NCI-H2196 treated with DMSO at 0.1 percent for 48 hours (cell line): ENCODE measurements at regions not wholly inside any gene's neighbourhood (a gene's known extent, or its start where the extent isn't known, plus 50 kb on each side); places are given as distances from the start of the nearest gene placed in this dataset.
"Not testable (repeated sequence)": the region's sequence is repeated elsewhere in the genome, so short reads cannot be mapped to it uniquely, and the experiment has no call there.

Experiments
- DNase-seq: peaks from one replicate; lab custom pipeline; 2025; ENCODE audit not compliant: unreplicated experiment; lab: John Stamatoyannopoulos, UW

DNA sequence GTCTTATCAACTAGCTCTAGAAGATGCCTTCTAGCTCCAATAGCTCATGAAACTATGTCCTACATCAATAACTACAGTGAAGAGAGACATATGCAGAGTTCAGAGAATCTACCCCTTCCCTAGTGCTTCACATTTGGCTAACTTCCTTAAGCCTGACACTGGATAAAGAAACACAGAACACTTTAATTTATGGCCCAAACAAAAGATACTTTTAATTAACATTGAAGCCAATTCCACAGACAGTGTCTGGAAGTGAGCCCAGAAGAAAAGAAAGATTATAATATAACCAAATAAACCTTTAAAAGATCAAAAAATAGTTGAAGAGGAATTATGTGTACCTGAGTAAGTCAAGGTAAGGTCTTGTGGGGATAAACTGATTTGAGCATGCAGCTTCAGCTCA lies 255.2 kb downstream of the C11orf87 start:
- DNase-seq: no peak

DNA sequence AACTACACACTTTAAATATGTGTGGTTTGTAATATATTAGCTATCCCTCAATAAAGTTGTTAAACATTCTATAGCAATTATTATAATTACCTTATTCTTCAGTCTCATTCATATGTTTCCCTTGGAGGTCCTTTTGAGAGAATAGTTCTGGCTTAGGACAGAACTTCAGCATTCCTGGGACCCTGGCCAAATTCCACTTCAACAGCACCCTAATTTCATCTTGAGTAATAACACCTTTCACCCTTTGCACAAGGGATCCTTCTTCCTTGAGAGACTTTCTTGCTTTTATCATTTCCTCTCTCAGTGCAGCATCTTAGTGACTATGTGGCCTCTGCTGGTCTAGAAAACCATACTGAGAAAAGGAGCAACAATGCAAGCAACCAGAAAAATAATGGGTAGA lies 255.9 kb downstream of the C11orf87 start:
- no peak for DNase-seq

DNA sequence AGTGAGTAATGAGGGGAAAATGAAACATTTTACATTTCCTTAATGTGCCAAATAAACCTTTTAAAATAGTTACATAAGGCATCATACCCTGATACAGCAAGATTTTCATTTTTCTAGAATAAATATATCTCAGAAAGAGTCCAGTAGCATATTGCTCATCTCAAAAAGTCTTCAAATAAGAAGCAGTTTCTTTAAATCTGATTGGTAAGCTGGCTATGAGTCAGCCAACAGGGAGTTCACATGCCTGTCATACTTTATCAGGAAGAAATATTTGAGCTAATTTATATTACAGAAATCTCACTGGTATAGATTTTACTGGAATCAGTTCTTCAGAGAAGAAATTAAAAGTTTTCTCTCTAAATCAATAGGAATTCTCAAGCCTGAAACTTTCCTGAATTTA lies 258.1 kb downstream of the C11orf87 start:
- DNase-seq: no peak

DNA sequence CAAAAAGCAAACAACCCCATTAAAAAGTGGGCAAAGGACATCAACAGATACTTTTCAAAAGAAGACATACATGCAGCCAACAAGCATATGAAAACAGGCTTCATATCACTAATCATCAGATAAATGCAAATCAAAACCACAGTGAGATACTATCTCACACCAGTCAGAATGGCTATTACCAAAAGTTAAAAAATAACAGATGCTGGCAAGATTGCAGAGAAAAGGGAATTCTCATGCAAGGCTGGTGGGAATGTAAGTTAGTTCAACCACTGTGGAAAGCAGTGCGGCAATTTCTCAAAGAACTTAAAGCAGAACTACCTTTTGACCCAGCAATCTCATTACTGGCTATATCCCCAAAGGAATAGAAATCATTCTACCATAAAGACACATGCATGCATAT lies 260.8 kb downstream of the C11orf87 start:
- DNase-seq: not testable (repeated sequence)

DNA sequence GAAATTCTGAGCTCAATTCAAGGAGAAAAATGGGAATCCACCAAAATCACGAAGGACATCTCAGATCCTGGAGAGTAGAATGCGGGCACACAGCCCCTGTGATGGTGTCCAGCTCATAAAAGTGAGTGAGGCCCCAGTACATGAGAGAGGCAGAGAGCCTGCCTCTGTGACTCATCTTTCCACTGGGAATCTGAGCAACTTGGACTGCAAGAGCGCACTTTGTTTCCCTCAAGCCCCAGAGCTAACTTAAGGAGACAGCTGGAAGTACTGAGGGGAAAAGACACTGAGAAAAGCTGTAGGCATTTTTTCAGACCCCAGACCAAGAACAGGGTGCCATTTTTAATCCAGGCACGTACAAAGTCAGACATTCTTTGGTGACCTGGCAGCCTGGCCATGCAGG lies 273.7 kb downstream of the C11orf87 start:
- no peak for DNase-seq

DNA sequence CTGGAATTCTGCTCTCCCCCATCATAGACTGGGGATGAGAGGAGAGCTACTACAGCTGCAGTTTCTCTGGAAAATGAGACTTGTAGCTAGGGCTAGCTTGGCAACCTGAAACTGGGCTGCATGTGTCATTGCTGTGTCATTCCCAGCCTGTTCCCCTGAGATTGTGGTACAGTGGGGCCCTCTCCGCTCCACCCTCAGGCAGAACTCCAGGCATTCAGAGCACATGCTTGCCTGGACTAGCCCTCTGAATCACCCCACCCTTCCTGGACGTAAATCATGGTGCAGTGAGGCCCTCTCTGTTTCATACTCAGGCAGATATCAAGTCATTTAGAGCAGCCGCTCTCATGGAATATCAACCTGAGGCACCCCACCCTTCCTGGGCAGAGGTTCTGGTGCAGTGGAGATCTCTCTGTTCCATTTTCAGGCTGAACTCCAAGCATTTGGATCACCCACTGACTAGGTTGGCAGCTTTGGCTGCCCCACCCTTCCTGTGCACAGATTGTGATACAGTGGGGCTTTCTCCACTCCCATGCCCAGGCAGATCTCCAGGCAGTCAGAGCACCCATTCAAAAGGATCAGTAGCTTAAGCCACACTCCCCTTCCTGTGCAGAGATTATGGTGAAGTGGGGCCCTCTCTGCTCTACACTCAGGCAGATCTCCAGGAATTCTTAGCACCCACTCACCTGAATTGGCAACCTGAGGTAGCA lies 274.4 kb downstream of the C11orf87 start:
- DNase-seq: no peak

DNA sequence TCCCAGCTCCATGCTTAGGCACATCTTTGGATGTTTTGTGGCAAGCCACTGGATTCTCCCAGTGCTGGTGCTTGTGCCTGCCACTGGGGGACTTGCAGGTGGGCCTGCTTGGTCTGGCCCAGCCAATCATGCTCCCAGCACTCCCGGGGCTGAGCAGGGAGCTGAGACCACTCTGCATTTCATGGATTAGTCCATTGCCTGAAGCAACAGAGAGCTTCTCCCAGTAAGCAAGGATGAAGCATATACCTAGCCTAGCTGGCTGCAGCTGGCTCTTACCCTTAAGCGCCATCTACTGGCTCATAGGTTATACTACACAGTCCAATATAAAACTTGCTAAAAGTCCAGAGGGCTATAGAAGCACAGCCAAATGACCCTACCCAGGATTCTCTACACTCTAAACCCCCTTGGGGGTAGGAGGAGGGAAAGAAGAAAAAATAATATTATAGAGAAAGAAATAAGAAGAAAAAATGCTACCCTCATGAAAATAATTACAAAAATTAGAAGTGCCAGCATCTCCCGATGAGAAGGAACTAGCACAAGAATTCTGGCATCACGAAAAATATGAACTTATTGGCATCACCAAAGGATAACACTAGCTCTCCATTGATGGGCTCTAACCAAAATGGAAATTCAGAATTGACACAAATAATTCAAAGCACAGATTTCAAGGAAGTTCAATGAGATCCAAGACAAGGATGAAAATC lies 275.3 kb downstream of the C11orf87 start:
- no peak for DNase-seq

DNA sequence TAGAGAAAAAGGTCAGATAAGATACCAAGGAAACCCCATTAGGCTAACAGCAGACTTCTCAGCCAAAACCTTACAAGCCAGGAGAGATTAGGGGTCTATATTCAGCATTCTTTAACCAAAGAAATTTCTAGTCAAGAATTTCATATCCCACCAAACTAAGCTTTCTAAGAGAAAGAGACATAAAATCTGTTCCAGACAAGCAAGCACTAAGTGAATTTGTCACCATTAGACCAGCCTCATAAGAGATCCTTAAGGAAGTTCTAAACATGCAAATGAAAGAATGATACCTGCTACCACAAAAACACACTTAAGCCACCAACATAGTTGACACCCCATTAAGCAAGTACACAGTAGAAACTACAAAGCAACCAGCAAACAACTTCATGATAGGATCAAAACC lies 276.2 kb downstream of the C11orf87 start:
- no peak for DNase-seq

DNA sequence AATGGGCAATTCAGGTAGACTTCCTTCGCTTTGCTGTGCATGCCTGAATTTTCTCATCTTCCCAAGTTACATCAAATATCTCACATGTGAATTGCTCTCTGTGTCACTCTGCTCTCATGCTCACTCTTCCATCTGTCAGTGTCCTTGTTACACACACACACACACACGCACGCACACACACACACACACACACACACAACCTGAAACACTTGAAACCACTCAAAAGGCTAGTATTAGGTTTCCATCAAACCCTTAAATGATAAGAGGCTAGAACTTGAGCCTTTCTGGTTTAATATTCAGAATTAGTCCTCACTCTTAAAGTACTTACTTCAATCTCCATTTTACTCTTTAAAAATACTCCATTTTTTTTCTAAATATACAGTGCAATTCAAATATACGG lies 282.4 kb downstream of the C11orf87 start:
- no peak for DNase-seq

DNA sequence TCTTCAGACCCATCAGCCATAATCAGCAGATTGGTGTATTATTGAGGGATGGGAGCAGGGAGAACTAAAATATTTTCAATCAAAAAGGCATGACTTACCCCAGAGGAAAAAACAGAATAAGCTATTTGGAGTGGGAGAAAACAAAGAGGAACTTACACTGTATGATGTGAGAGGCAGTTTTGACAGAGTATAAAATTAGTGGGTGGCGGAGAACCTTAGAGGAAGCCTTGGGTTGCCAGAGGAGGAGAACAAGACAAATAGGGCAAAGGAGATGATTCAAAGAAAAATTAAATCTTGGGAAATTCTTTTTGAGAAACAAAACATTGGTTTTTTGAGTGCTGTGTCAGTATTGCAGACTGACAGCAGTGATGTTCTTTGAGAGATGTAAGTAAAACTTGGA lies 285.0 kb downstream of the C11orf87 start:
- DNase-seq: no peak

DNA sequence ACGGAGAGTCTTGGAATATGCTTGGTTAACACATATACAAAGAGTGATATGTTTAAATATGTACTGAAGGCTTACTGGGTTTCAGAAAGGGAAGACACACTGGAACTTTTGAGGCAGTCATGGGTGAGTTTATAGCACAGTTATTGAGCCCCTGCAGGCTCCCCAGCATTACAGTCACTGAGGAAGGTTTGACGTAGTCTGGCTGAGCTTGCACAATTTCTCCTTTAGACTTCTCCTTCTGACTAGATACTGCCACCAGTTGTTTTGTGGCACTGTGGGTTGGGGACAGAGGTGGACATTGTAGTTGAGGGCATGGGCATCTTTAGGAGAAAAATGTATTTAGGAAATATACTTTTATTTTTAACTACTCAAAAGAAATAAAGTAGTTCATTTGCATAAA lies 285.4 kb downstream of the C11orf87 start:
- DNase-seq: no peak

DNA sequence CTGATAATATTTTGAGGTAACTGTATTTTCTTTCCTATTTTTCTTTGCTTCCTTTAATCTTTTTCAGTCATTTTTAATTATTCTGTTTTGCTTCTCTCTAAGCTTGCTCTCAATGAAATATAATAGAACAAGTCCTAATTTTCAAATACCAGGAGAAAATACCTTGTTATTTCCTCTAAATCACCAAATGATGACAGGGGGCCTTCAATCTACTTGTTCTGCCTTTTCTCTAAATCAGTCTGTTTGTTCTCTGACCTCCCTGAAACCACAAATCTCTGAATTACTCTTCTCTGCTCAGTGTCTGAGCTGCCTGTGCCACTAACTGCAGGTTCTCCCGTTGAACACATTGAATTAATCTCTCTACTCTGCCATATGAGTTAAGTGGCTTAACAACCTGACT lies 286.2 kb downstream of the C11orf87 start:
- no peak for DNase-seq

DNA sequence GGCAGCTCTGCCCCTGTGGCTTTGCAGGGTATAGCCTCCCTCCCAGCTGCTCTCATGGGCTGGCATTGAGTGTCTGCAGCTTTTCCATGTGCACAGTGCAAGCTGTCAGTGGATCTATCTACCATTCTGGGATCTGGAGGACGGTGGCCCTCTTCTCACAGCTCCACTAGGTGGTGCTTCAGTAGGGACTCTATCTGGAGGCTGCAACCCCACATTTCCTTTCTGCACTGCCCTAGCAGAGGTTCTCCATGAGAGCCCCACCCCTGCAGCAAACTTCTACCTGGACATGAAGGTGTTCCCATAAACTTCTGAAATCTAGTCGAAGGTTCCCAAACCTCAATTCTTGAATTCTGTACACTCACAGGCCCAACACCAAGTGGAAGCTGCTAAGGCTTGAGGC lies 292.5 kb downstream of the C11orf87 start:
- not testable (repeated sequence) for DNase-seq

DNA sequence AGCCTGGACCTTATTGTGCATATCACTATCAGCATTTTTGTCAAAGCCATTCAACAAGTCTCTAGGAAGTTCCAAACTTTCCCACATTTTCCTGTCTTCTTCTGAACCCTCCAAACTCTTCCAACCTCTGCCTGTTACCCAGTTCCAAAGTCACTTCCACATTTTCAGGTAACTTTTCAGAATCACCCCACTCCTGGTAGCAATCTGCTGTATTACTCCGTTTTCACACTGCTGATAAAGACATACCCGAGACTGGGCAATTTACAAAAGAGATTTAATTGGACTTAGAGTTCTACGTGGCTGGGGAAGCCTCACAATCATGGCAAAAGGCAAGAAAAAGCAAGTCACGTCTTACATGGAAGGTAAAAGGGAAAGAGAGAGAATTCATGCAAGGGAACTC lies 293.4 kb downstream of the C11orf87 start:
- not testable (repeated sequence) for DNase-seq

DNA sequence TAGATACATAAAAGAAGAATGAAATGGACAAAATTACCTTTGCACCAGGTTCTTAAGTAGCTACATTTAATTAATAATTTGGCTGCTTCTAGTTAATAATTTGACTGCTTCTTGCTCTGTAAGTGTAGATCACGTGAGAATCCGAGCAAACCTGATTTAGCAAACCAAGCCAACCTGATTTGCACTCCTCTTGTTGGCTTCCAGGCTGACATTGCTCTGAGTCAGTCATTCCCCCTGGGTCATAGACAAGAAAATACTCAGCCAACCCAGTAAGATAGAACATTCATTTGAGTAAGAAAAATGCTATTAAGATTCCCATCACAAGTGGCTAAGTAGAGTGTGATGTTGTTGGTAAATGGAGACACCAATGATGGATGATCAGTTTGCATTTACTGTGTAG lies 304.1 kb downstream of the C11orf87 start:
- DNase-seq: no peak

DNA sequence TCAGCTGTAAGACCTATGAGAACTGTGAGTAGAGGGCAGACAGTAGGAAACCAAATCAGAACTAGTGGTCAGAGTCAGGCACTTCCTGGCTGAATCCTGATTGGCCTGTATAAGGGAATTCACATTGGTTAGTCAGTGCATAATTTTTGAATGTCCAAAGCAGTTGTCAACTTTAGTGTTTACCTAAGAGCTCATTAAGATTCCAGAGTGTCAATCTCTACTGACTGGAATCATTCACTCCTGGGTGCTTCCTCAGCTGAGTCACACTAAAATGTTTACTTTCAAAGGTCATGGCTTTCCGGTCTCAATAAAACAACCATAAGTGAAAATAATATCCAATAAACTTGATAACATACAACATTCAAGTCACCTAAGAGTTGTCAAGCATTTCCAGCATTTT lies 306.1 kb downstream of the C11orf87 start:
- DNase-seq: no peak

DNA sequence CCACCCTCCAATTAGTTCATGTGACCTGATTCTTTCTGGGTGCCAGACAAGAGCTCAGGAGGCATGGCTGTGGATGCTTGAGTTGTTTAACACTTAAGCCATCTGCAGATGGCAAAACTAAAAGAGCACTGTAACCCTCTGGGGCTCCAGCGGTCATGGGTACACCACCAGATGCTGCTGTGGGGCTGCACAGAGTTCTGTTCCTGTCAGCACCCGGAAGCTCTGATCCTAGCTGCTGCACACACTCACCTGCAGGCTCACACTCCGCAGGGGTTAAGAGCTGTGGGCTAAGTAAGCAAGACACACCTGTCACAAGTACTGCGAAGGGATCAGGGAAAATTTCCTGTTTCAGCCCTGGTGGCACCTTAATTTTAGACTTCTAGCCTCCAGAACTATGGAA lies 307.8 kb downstream of the C11orf87 start:
- no peak for DNase-seq

DNA sequence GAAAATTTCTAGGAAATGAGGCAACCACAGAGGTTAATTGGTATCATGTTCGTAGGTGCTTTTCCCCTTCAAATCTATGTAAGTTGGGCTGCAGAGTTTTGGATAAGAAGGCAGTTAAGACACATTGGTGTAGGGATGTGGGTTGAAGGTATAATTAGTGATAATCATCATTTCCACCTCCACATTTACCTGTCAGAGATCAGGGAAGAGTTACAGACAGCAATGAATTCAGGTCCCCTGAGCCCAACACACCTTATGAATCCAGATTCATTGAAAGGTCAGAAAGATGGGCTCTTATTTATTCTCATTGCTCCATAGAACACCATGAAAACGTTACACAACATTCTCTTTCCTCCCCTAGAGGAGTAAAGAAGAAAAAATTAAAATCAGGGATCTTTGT lies 308.7 kb downstream of the C11orf87 start:
- no peak for DNase-seq

DNA sequence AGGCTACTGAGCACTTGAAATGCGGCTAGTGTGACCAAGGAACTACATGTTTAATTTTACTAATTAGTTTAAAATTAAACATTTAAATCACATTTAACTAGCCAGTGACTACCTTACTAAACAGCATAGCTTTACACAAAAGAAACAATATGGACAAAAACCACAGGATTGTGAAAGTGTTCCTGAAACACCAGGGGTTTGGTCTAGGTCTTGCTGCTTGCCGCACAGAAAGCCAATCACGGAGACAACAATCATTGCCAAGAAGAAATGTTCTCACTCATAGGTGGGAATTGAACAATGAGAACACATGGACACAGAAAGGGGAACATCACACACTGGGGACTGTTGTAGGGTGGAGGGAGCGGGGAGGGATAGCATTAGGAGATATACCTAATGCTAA lies 309.5 kb downstream of the C11orf87 start:
- DNase-seq: no peak

DNA sequence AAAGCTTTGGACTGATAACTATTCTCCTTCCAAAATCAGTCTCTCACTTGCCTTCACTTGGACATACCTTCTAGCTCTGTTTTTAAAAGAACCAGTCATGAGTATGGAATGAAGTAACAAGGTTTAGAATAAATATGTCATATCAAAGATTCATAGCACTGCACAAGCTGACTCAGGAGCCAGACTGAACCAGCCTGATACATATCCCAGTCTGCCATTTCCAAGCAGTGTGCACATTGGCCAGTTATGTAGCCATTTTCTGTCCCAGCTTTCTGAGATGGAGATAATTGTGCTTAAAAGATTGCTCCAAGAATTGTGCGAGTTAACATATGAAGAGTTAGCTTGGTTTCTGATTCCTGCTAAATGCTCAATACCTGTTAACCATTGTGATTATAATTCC lies 311.3 kb downstream of the C11orf87 start:
- DNase-seq: no peak

DNA sequence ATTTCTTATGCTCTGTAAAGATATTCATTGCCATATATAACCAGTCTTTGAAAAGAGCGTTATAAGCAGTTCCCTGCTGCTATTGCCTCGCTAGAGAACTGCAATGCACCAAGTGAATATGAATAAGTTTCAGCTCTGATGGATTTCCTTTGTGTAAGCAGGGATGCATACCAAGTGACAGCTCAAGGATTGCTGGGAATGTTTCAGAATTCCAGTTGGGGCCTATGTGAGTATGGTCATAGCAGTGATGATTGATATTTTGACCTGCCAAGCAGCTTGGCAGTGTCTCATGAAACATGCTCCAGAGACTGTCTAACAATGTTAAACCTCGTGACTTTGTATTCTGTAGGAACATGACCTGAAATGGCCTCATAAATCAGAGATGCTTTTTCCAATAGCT lies 312.6 kb downstream of the C11orf87 start:
- no peak for DNase-seq

DNA sequence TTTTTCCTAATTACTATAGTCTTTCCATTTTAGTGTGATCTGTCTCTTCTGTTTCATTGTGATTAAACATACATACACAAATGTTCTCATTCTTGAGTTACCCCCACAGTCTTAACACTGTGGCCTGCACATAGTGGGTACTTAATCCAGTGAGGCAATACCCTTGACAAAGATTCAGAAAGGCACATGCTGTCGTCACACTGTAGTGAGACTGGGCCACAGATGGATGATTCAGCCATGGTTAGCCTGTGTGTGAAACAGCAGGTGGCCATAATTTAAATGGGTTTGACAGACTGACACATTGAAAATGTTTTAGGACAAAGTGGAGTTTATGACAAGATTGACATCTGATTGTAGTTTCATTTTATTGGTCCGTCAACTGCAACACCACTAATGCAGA lies 313.1 kb downstream of the C11orf87 start:
- no peak for DNase-seq

DNA sequence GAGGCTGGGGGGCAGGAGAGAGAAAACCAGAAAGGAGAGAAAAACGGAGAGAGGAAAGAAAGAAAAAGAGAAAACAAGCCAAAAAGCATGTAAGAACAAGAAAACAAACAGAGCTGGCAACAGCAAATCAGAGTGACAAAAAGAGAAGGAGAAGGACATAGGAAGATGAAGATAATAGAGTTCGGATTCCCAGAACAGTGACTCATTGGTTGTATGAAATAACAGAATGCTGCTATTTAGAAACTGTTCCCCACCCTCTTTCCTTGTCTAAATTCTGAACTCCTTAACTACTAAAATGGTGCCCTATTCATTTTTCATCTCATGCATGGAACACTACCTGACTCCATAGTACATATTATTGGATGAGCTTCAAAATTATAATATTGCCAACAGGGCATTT lies 317.4 kb downstream of the C11orf87 start:
- DNase-seq: no peak
